ENCODE measurements at regions not wholly inside any gene's neighbourhood (a gene's known extent, or its start where the extent isn't known, plus 50 kb on each side); places are given as distances from the start of the nearest gene placed in this dataset.

DNA sequence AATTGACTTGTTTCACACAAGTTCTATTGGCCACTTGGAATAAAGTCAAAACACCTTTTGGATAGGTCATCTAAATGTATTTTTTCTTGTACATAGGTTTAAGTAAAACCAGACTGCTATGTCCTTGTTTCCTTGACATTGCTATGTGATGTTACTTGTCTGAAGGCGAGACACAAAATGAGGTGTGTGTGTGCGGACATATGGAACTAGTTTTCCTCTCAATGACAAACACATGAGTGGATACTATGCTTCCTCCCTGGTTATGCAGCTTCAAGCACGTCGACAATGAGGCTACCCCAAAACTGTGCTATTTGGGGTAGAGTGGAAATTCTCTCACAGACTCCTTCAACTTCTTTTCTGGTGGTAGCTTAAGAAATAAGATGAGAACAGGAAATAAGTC, 276.8 kb downstream of the GAS1 start:
- no peak for TF ChIP-seq CTCF (IDR thresholded peaks at IDR 0.05 in 8 of 11, conservative IDR thresholded peaks at IDR 0.05 in 3 of 11)
- TF ChIP-seq POLR2A (IDR thresholded peaks at IDR 0.05): no peak
- TF ChIP-seq POLR2AphosphoS5 (IDR thresholded peaks at IDR 0.05): no peak

All from spleen (tissue), 7 donors.